ENCODE measurements at regions not wholly inside any gene's neighbourhood (a gene's known extent, or its start where the extent isn't known, plus 50 kb on each side); places are given as distances from the start of the nearest gene placed in this dataset.

- TF ChIP-seq GRHL1 (CRISPR knock-in tag; conservative IDR thresholded peaks at IDR 0.05) (no peak), TMF1 (CRISPR knock-in tag; IDR thresholded peaks at IDR 0.05; ENCODE audit: low read depth) (no peak), ZNF512B (CRISPR knock-in tag; IDR thresholded peaks at IDR 0.05; ENCODE audit: borderline replicate concordance) (no peak), MEIS1 (CRISPR knock-in tag; IDR thresholded peaks at IDR 0.05; ENCODE audit: borderline replicate concordance) (peak; percentile 60; the same call in 1 of the 2 replicates), SIX4 (CRISPR knock-in tag; IDR thresholded peaks at IDR 0.05) (no peak), HNRNPL (IDR thresholded peaks at IDR 0.05; ENCODE audit: low read depth, low read length) (no peak), TBX3 (IDR thresholded peaks at IDR 0.05; ENCODE audit: borderline replicate concordance) (no peak), ZNF784 (CRISPR knock-in tag; IDR thresholded peaks at IDR 0.05; ENCODE audit: borderline replicate concordance) (no peak), RELA (CRISPR knock-in tag; IDR thresholded peaks at IDR 0.05) (no peak), ZNF75D (CRISPR knock-in tag; IDR thresholded peaks at IDR 0.05; ENCODE audit: borderline replicate concordance) (no peak), ZNF841 (CRISPR knock-in tag; IDR thresholded peaks at IDR 0.05; ENCODE audit: borderline replicate concordance) (no peak), ZSCAN5A (CRISPR knock-in tag; IDR thresholded peaks at IDR 0.05; ENCODE audit: borderline replicate concordance) (peak; percentile 56; the same call in 1 of the 2 replicates), HOXA9 (CRISPR knock-in tag; IDR thresholded peaks at IDR 0.05; ENCODE audit: borderline replicate concordance) (no peak), CHCHD3 (CRISPR knock-in tag; IDR thresholded peaks at IDR 0.05) (no peak), ZKSCAN8 (CRISPR knock-in tag; IDR thresholded peaks at IDR 0.05; ENCODE audit: borderline replicate concordance) (0 out of 2 replicates have a peak, but pooled peaks have one; percentile 19), PRDM10 (CRISPR knock-in tag; IDR thresholded peaks at IDR 0.05; ENCODE audit: low read depth) (no peak), XBP1 (CRISPR knock-in tag; IDR thresholded peaks at IDR 0.05) (no peak), HDAC2 (CRISPR knock-in tag; IDR thresholded peaks at IDR 0.05) (no peak; the same call in 1 of the 2 replicates), ZNF597 (CRISPR knock-in tag; IDR thresholded peaks at IDR 0.05) (no peak)
These were observed 88.7 kb upstream of the ATL2 start (continued) for GRCh38 chr2:38465789-38466127.
